Retinal pigment epithelial cell (primary cell): ENCODE measurements at regions not wholly inside any gene's neighbourhood (a gene's known extent, or its start where the extent isn't known, plus 50 kb on each side); places are given as distances from the start of the nearest gene placed in this dataset.

Experiments used
- DNase-seq: peaks from one replicate; pipeline ENCODE4 v3.0.0-alpha.2; 2010; ENCODE audit warnings: low read depth
- H3K4me3 ChIP-seq: 2 replicates; pipeline ENCODE4 v1.5.1; 2011; ENCODE audit warnings: mild to moderate bottlenecking, low read length, control low read depth, moderate library complexity
- CTCF ChIP-seq: conservative IDR thresholded peaks from 2 replicates; pipeline ENCODE4 v1.5.1; 2011; ENCODE audit warnings: low read depth, low read length, control low read depth, inconsistent platforms

GRCh38 chr4:138821331-138821730 lies 194.2 kb upstream of the NOCT start:
- no peak for TF ChIP-seq CTCF
- DNase-seq, result no peak
- H3K4me3 ChIP-seq, result no peak overlapping the region

- DNase-seq, result no peak
- TF ChIP-seq CTCF, result no peak
- no peak overlapping the region for H3K4me3 ChIP-seq
Measured at GRCh38 chr4:138816875-138817274, 198.7 kb upstream of the NOCT start.

- no peak for TF ChIP-seq CTCF
- no peak overlapping the region for H3K4me3 ChIP-seq
Measured at GRCh38 chr4:138815811-138816210, 199.8 kb upstream of the NOCT start.

GRCh38 chr4:138805736-138806135 lies 209.8 kb upstream of the NOCT start:
- no peak for TF ChIP-seq CTCF
- no peak for DNase-seq
- no peak overlapping the region for H3K4me3 ChIP-seq

More at GRCh38 chr4:138815811-138816210, 199.8 kb upstream of the NOCT start:
- DNase-seq, result no peak

GRCh38 chr4:138804711-138805110 lies 210.9 kb upstream of the NOCT start:
- DNase-seq, result peak; percentile 38
- no peak overlapping the region for H3K4me3 ChIP-seq
- TF ChIP-seq CTCF, result peak; percentile 3

- no peak overlapping the region for H3K4me3 ChIP-seq
- no peak for DNase-seq
- no peak for TF ChIP-seq CTCF
Measured at GRCh38 chr4:138803051-138803450, 212.5 kb upstream of the NOCT start.

GRCh38 chr4:138802499-138802898 lies 213.1 kb upstream of the NOCT start:
- H3K4me3 ChIP-seq, result no peak overlapping the region
- TF ChIP-seq CTCF, result no peak
- DNase-seq, result no peak
